WTC11 (cell line): ENCODE measurements at regions not wholly inside any gene's neighbourhood (a gene's known extent, or its start where the extent isn't known, plus 50 kb on each side); places are given as distances from the start of the nearest gene placed in this dataset.

ENCODE experiments used
- ATAC-seq: fragments of 200-7000 bp; cut with Tn5 transposase; 2 replicates; pipeline ENCODE4 v1.10.0; 2021; ENCODE audit warnings: mild to moderate bottlenecking, moderate library complexity
- CTCF ChIA-PET: fragments of 300-600 bp; sonication (Branson Sonifier 250); formaldehyde crosslinking; loops from one replicate; lab custom pipeline; 2021; ENCODE audit warnings: antibody characterized with exemption; lab: Charles Lee
- POLR2A ChIA-PET: fragments of 350-600 bp; sonication (Branson Sonifier 250); formaldehyde crosslinking; loops from one replicate; lab custom pipeline; 2021; ENCODE audit warnings: antibody characterized with exemption; lab: Charles Lee
- DNase-seq: peaks from one replicate; pipeline ENCODE4 v3.0.0; 2021; ENCODE audit warnings: low spot score
- H3K27ac Mint-ChIP-seq: 2 replicates; pipeline ENCODE4 v1.8.0; 2021; ENCODE audit warnings: mixed read lengths
- H3K27me3 Mint-ChIP-seq: 2 replicates; pipeline ENCODE4 v1.8.0; 2021; ENCODE audit warnings: low read depth, mild to moderate bottlenecking, moderate library complexity, mixed read lengths
- H3K36me3 Mint-ChIP-seq: 2 replicates; pipeline ENCODE4 v1.8.0; 2021; ENCODE audit warnings: mixed read lengths
- H3K4me1 Mint-ChIP-seq: 2 replicates; pipeline ENCODE4 v1.8.0; 2022; ENCODE audit warnings: mixed read lengths
- H3K4me3 Mint-ChIP-seq: 2 replicates; pipeline ENCODE4 v1.8.0; 2021; ENCODE audit warnings: mild to moderate bottlenecking, moderate library complexity, mixed read lengths
- H3K9me3 Mint-ChIP-seq: 2 replicates; pipeline ENCODE4 v1.8.0; 2021; ENCODE audit warnings: mixed read lengths
- ESRRA ChIP-seq: sonication (generic); formaldehyde crosslinking; IDR thresholded peaks from 2 replicates; pipeline ENCODE4 v1.8.1; 2022; ENCODE audit warnings: mild to moderate bottlenecking, missing genetic modification reagents, borderline replicate concordance
- ETV6 ChIP-seq: sonication (generic); formaldehyde crosslinking; IDR thresholded peaks from 2 replicates; pipeline ENCODE4 v1.8.1; 2022; ENCODE audit warnings: mild to moderate bottlenecking, missing genetic modification reagents
- HMGA2 ChIP-seq: fragments of 250-450 bp; sonication (Bioruptor Pico); IDR thresholded peaks from 2 replicates; pipeline ENCODE4 v1.4.0; 2021; ENCODE audit warnings: mild to moderate bottlenecking, moderate library complexity
- MLX ChIP-seq: sonication (generic); formaldehyde crosslinking; IDR thresholded peaks from 2 replicates; pipeline ENCODE4 v1.8.1; 2023; ENCODE audit warnings: mild to moderate bottlenecking, missing genetic modification reagents, moderate library complexity
- PREB ChIP-seq: sonication (generic); formaldehyde crosslinking; IDR thresholded peaks from 2 replicates; pipeline ENCODE4 v1.8.1; 2022; ENCODE audit warnings: mild to moderate bottlenecking, missing genetic modification reagents, moderate library complexity, borderline replicate concordance
- PRRX2 ChIP-seq: fragments of 250-450 bp; sonication (Bioruptor Pico); IDR thresholded peaks from 2 replicates; pipeline ENCODE4 v1.8.0; 2021; ENCODE audit warnings: mild to moderate bottlenecking
- STAT6 ChIP-seq: sonication (generic); formaldehyde crosslinking; conservative IDR thresholded peaks from 2 replicates; pipeline ENCODE4 v1.8.1; 2023; ENCODE audit warnings: mild to moderate bottlenecking, low read depth, missing genetic modification reagents, moderate library complexity
- USF2 ChIP-seq: sonication (generic); formaldehyde crosslinking; IDR thresholded peaks from 2 replicates; pipeline ENCODE4 v1.8.1; 2023; ENCODE audit warnings: mild to moderate bottlenecking, missing genetic modification reagents, moderate library complexity
- ZNF219 ChIP-seq: sonication (generic); formaldehyde crosslinking; IDR thresholded peaks from 2 replicates; pipeline ENCODE4 v1.8.0; 2023; ENCODE audit warnings: missing genetic modification reagents, mild to moderate bottlenecking, borderline replicate concordance
- ZNF232 ChIP-seq: sonication (generic); formaldehyde crosslinking; IDR thresholded peaks from 2 replicates; pipeline ENCODE4 v1.8.0; 2022; ENCODE audit warnings: mild to moderate bottlenecking, missing genetic modification reagents
- ZNF416 ChIP-seq: fragments of 250-450 bp; sonication (Bioruptor Pico); IDR thresholded peaks from 2 replicates; pipeline ENCODE4 v1.9.0; 2021; ENCODE audit warnings: mild to moderate bottlenecking, inconsistent platforms
- TF ChIP-seq, protein P1 (sequence below): sonication (generic); formaldehyde crosslinking; IDR thresholded peaks from 2 replicates; pipeline ENCODE4 v1.8.0; 2023; ENCODE audit warnings: missing genetic modification reagents
- TF ChIP-seq, protein P2 (sequence below): fragments of 250-450 bp; sonication (Bioruptor Pico); IDR thresholded peaks from 2 replicates; pipeline ENCODE4 v1.9.0; 2021; ENCODE audit warnings: mild to moderate bottlenecking
- TF ChIP-seq, protein P3 (sequence below): fragments of 250-450 bp; sonication (Bioruptor Pico); IDR thresholded peaks from 2 replicates; pipeline ENCODE4 v1.9.0; 2021; ENCODE audit warnings: moderate library complexity, mild to moderate bottlenecking, inconsistent platforms, borderline replicate concordance
- TF ChIP-seq, protein P4 (sequence below): sonication (generic); formaldehyde crosslinking; conservative IDR thresholded peaks from 2 replicates; pipeline ENCODE4 v1.8.1; 2022; ENCODE audit warnings: mild to moderate bottlenecking, missing genetic modification reagents
- TF ChIP-seq, protein P5 (sequence below): sonication (generic); formaldehyde crosslinking; IDR thresholded peaks from 2 replicates; pipeline ENCODE4 v1.8.0; 2023; ENCODE audit warnings: missing genetic modification reagents, mild to moderate bottlenecking, borderline replicate concordance
- TF ChIP-seq, protein P6 (sequence below): fragments of 250-450 bp; sonication (Bioruptor Pico); IDR thresholded peaks from 2 replicates; pipeline ENCODE4 v1.8.0; 2021; ENCODE audit warnings: mild to moderate bottlenecking

DNA sequence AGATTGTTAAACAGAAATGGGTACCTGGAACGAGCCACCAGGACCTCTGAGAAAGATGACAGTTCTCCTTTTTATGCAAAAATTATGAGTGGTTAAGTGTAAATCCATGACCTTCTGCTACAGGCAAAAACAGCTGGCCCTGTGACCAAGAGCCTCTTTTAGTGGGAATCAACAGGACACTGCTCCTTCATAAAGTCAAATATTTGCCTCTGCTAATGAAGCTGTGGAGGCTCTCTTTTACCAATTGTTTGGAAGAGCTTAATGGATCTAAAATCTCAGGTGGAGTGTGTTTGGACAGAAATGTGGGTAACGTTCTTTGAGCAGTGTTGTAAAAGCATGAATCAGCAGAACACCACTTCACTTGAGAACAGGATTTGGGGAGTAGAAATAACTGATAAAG is 117.5 kb upstream of the PCSK2 start (continued):
- TF ChIP-seq, protein P1, sequence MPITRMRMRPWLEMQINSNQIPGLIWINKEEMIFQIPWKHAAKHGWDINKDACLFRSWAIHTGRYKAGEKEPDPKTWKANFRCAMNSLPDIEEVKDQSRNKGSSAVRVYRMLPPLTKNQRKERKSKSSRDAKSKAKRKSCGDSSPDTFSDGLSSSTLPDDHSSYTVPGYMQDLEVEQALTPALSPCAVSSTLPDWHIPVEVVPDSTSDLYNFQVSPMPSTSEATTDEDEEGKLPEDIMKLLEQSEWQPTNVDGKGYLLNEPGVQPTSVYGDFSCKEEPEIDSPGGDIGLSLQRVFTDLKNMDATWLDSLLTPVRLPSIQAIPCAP (CRISPR knock-in tag) = no peak
- TF ChIP-seq, protein P2, sequence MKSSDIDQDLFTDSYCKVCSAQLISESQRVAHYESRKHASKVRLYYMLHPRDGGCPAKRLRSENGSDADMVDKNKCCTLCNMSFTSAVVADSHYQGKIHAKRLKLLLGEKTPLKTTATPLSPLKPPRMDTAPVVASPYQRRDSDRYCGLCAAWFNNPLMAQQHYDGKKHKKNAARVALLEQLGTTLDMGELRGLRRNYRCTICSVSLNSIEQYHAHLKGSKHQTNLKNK (CRISPR knock-in tag) = no peak
- TF ChIP-seq PRRX2 (no peak), ZNF416 (CRISPR knock-in tag) (no peak), MLX (CRISPR knock-in tag) (no peak), STAT6 (no peak), ETV6 (no peak), ESRRA (CRISPR knock-in tag) (no peak)
- TF ChIP-seq, protein P3, sequence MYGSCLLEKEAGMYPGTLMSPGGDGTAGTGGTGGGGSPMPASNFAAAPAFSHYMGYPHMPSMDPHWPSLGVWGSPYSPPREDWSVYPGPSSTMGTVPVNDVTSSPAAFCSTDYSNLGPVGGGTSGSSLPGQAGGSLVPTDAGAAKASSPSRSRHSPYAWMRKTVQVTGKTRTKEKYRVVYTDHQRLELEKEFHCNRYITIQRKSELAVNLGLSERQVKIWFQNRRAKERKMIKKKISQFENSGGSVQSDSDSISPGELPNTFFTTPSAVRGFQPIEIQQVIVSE (CRISPR knock-in tag) = no peak
- TF ChIP-seq, all 79 proteins: peak for 0

- ChIA-PET CTCF (interaction anchor here (1.1 to 1.5 kb wide), 2 partner anchors 223 to 324 kb away, joined by 3 read pairs; no protein-coding TSS in a partner anchor), POLR2A (no interaction called here)
- no peak for TF ChIP-seq ZNF219 (CRISPR knock-in tag)
- no peak for TF ChIP-seq HMGA2 (CRISPR knock-in tag)
- Mint-ChIP-seq H3K27ac (no peak overlapping the region), H3K4me1 (peaks cover 18% of the 10 kb centered on the region), H3K27me3 (no peaks in the 10 kb centered on the region), H3K36me3 (no peaks in the 10 kb centered on the region), H3K4me3 (no peak overlapping the region), H3K9me3 (peaks cover 4% of the 10 kb centered on the region)
- ATAC-seq = peak; percentile 47
- DNase-seq = no peak
Measured at GRCh38 chr20:17128206-17128605, 98.6 kb upstream of the PCSK2 start.

GRCh38 chr20:17129089-17129488 is 97.8 kb upstream of the PCSK2 start:
- no peaks in the 10 kb centered on the region for H3K36me3 Mint-ChIP-seq
- no peak overlapping the region for H3K4me3 Mint-ChIP-seq
- ChIA-PET CTCF (interaction anchor here (1.1 to 1.5 kb wide), 3 partner anchors 224 to 327 kb away, joined by 3 read pairs; no protein-coding TSS in a partner anchor), POLR2A (no interaction called here)
- peak; percentile 53 for ATAC-seq
- peaks cover 4% of the 10 kb centered on the region for H3K9me3 Mint-ChIP-seq
- DNase-seq = no peak
- H3K4me1 Mint-ChIP-seq = peaks cover 18% of the 10 kb centered on the region
- H3K27ac Mint-ChIP-seq = no peak overlapping the region
- no peaks in the 10 kb centered on the region for H3K27me3 Mint-ChIP-seq
- TF ChIP-seq, protein P4, sequence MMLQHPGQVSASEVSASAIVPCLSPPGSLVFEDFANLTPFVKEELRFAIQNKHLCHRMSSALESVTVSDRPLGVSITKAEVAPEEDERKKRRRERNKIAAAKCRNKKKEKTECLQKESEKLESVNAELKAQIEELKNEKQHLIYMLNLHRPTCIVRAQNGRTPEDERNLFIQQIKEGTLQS (CRISPR knock-in tag) = no peak
- TF ChIP-seq PREB (CRISPR knock-in tag) (no peak), USF2 (CRISPR knock-in tag) (no peak), ZNF232 (CRISPR knock-in tag) (no peak)
- TF ChIP-seq, protein P3 (CRISPR knock-in tag) = no peak
- TF ChIP-seq, protein P5, sequence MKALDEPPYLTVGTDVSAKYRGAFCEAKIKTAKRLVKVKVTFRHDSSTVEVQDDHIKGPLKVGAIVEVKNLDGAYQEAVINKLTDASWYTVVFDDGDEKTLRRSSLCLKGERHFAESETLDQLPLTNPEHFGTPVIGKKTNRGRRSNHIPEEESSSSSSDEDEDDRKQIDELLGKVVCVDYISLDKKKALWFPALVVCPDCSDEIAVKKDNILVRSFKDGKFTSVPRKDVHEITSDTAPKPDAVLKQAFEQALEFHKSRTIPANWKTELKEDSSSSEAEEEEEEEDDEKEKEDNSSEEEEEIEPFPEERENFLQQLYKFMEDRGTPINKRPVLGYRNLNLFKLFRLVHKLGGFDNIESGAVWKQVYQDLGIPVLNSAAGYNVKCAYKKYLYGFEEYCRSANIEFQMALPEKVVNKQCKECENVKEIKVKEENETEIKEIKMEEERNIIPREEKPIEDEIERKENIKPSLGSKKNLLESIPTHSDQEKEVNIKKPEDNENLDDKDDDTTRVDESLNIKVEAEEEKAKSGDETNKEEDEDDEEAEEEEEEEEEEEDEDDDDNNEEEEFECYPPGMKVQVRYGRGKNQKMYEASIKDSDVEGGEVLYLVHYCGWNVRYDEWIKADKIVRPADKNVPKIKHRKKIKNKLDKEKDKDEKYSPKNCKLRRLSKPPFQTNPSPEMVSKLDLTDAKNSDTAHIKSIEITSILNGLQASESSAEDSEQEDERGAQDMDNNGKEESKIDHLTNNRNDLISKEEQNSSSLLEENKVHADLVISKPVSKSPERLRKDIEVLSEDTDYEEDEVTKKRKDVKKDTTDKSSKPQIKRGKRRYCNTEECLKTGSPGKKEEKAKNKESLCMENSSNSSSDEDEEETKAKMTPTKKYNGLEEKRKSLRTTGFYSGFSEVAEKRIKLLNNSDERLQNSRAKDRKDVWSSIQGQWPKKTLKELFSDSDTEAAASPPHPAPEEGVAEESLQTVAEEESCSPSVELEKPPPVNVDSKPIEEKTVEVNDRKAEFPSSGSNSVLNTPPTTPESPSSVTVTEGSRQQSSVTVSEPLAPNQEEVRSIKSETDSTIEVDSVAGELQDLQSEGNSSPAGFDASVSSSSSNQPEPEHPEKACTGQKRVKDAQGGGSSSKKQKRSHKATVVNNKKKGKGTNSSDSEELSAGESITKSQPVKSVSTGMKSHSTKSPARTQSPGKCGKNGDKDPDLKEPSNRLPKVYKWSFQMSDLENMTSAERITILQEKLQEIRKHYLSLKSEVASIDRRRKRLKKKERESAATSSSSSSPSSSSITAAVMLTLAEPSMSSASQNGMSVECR (CRISPR knock-in tag) = no peak
- TF ChIP-seq, protein P6, sequence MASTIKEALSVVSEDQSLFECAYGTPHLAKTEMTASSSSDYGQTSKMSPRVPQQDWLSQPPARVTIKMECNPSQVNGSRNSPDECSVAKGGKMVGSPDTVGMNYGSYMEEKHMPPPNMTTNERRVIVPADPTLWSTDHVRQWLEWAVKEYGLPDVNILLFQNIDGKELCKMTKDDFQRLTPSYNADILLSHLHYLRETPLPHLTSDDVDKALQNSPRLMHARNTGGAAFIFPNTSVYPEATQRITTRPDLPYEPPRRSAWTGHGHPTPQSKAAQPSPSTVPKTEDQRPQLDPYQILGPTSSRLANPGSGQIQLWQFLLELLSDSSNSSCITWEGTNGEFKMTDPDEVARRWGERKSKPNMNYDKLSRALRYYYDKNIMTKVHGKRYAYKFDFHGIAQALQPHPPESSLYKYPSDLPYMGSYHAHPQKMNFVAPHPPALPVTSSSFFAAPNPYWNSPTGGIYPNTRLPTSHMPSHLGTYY = no peak
